ENCODE measurements at regions not wholly inside any gene's neighbourhood (a gene's known extent, or its start where the extent isn't known, plus 50 kb on each side); places are given as distances from the start of the nearest gene placed in this dataset.

DNA sequence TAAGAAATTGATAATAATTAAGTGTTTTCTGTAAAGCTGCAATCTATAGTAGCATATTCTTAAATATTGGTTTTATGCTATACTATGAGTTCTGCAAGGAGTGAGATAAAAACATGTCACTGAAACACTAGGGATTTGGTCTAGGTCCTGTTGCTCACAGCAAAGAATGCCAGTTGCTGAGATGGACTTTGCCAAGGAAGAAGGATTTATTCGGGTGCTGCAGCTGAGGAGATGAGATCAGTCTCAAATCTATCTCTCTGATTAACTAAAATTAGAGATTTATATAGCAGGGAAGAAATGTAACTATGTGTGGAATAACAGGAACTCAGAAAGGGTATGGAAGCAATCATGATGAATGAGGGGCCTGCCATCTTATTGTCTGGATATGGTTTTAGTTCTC, 1569.9 kb downstream of the PCDH7 start:
- CTCF ChIA-PET: no interaction called here
- H3K4me3 ChIP-seq (replicated peaks in 1 of 2; ENCODE audit: low read depth in 1 of 2, low read length in 2 of 2): no peak overlapping the region
- intact Hi-C loops (cut with micrococcal nuclease): no loop called here

More for the DNA sequence above, 1569.9 kb downstream of the PCDH7 start:
- ChIA-PET RAD21 (ENCODE audit: low non-redundant PET in 1 of 2, low total read pairs in 2 of 2, uncharacterized antibody in 2 of 2, unreplicated experiment in 2 of 2) (no interaction called here), POLR2A (no interaction called here)
- H3K36me3 ChIP-seq (ENCODE audit: control insufficient read depth in 1 of 2, insufficient read depth in 2 of 2, low read length in 2 of 2): no peaks in the 10 kb centered on the region
- DNase-seq (ENCODE audit: low read depth, low spot score) (no peak), ATAC-seq (no peak)
- no peaks in the 10 kb centered on the region for H3K79me2 ChIP-seq (ENCODE audit: insufficient read depth, low read length)
- H3K4me1 ChIP-seq (ENCODE audit: control insufficient read depth in 1 of 2, insufficient read depth in 2 of 2, low read length in 2 of 2): no peaks in the 10 kb centered on the region
- H3K9me3 ChIP-seq (ENCODE audit: control insufficient read depth in 1 of 2, insufficient read depth in 1 of 2, low read depth in 1 of 2, low read length in 2 of 2): peaks cover 0 to 4% of the 10 kb centered on the region in 2 experiments; a peak in 1 of 4 replicates
- no peak overlapping the region for H3K27ac ChIP-seq (ENCODE audit: low read depth, low read length)
- H3K9me2 ChIP-seq (ENCODE audit: insufficient read depth): no peaks in the 10 kb centered on the region
- H4K20me1 ChIP-seq (ENCODE audit: insufficient read depth): no peaks in the 10 kb centered on the region
- no peaks in the 10 kb centered on the region for H3K27me3 ChIP-seq (ENCODE audit: insufficient read depth, low read length)
- TF ChIP-seq ELF1 (IDR thresholded peaks at IDR 0.05; ENCODE audit: borderline replicate concordance, low read depth): no peak
- TF ChIP-seq ZFX (IDR thresholded peaks at IDR 0.05): no peak
- TF ChIP-seq, protein P1, sequence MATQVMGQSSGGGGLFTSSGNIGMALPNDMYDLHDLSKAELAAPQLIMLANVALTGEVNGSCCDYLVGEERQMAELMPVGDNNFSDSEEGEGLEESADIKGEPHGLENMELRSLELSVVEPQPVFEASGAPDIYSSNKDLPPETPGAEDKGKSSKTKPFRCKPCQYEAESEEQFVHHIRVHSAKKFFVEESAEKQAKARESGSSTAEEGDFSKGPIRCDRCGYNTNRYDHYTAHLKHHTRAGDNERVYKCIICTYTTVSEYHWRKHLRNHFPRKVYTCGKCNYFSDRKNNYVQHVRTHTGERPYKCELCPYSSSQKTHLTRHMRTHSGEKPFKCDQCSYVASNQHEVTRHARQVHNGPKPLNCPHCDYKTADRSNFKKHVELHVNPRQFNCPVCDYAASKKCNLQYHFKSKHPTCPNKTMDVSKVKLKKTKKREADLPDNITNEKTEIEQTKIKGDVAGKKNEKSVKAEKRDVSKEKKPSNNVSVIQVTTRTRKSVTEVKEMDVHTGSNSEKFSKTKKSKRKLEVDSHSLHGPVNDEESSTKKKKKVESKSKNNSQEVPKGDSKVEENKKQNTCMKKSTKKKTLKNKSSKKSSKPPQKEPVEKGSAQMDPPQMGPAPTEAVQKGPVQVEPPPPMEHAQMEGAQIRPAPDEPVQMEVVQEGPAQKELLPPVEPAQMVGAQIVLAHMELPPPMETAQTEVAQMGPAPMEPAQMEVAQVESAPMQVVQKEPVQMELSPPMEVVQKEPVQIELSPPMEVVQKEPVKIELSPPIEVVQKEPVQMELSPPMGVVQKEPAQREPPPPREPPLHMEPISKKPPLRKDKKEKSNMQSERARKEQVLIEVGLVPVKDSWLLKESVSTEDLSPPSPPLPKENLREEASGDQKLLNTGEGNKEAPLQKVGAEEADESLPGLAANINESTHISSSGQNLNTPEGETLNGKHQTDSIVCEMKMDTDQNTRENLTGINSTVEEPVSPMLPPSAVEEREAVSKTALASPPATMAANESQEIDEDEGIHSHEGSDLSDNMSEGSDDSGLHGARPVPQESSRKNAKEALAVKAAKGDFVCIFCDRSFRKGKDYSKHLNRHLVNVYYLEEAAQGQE (IDR thresholded peaks at IDR 0.05; ENCODE audit: low read depth): no peak
- TF ChIP-seq CBX3 (IDR thresholded peaks at IDR 0.05; ENCODE audit: low read depth): no peak
- TF ChIP-seq SP1 (IDR thresholded peaks at IDR 0.05; ENCODE audit: low read depth): no peak
- TF ChIP-seq ZNF274 (IDR thresholded peaks at IDR 0.05; ENCODE audit: low read depth, low read length): no peak
- TF ChIP-seq, protein P2, sequence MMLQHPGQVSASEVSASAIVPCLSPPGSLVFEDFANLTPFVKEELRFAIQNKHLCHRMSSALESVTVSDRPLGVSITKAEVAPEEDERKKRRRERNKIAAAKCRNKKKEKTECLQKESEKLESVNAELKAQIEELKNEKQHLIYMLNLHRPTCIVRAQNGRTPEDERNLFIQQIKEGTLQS (IDR thresholded peaks at IDR 0.05): no peak
- TF ChIP-seq POLR2AphosphoS5 (IDR thresholded peaks at IDR 0.05; ENCODE audit: low read depth, low read length): no peak
- no peak for TF ChIP-seq POLR2A (IDR thresholded peaks at IDR 0.05; ENCODE audit: borderline replicate concordance, extremely low read depth, insufficient read depth, insufficient read length)
- TF ChIP-seq, protein P3, sequence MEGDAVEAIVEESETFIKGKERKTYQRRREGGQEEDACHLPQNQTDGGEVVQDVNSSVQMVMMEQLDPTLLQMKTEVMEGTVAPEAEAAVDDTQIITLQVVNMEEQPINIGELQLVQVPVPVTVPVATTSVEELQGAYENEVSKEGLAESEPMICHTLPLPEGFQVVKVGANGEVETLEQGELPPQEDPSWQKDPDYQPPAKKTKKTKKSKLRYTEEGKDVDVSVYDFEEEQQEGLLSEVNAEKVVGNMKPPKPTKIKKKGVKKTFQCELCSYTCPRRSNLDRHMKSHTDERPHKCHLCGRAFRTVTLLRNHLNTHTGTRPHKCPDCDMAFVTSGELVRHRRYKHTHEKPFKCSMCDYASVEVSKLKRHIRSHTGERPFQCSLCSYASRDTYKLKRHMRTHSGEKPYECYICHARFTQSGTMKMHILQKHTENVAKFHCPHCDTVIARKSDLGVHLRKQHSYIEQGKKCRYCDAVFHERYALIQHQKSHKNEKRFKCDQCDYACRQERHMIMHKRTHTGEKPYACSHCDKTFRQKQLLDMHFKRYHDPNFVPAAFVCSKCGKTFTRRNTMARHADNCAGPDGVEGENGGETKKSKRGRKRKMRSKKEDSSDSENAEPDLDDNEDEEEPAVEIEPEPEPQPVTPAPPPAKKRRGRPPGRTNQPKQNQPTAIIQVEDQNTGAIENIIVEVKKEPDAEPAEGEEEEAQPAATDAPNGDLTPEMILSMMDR (IDR thresholded peaks at IDR 0.05 in 2 of 3, conservative IDR thresholded peaks at IDR 0.05 in 1 of 3; ENCODE audit: borderline replicate concordance in 1 of 3, insufficient read depth in 1 of 3, low read depth in 2 of 3, low read length in 2 of 3): no peak
- TF ChIP-seq, protein P4, sequence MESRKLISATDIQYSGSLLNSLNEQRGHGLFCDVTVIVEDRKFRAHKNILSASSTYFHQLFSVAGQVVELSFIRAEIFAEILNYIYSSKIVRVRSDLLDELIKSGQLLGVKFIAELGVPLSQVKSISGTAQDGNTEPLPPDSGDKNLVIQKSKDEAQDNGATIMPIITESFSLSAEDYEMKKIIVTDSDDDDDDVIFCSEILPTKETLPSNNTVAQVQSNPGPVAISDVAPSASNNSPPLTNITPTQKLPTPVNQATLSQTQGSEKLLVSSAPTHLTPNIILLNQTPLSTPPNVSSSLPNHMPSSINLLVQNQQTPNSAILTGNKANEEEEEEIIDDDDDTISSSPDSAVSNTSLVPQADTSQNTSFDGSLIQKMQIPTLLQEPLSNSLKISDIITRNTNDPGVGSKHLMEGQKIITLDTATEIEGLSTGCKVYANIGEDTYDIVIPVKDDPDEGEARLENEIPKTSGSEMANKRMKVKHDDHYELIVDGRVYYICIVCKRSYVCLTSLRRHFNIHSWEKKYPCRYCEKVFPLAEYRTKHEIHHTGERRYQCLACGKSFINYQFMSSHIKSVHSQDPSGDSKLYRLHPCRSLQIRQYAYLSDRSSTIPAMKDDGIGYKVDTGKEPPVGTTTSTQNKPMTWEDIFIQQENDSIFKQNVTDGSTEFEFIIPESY (IDR thresholded peaks at IDR 0.05; ENCODE audit: extremely low read depth, insufficient replicate concordance, low read length): no peak
- no peak for TF ChIP-seq EZH2 (IDR thresholded peaks at IDR 0.05)
- no peak for TF ChIP-seq CEBPB (IDR thresholded peaks at IDR 0.05; ENCODE audit: low read depth)
- no peak overlapping the region for H2AFZ ChIP-seq (ENCODE audit: low read depth, low read length, poor library complexity, severe bottlenecking)
- no TSS peak for BruUV-seq (replicated peaks)
- H3K4me2 ChIP-seq (ENCODE audit: low read length): no peak overlapping the region
- H3K9ac ChIP-seq (ENCODE audit: low read length): no peak overlapping the region

All from HCT116 (cell line).